HCT116 (cell line): ENCODE measurements at regions not wholly inside any gene's neighbourhood (a gene's known extent, or its start where the extent isn't known, plus 50 kb on each side); places are given as distances from the start of the nearest gene placed in this dataset.

ENCODE experiments used
- ATAC-seq: fragments of 200-7000 bp; cut with Tn5 transposase; 2 replicates; pipeline ENCODE4 v1.9.1; 2020; ENCODE audit warnings: mild to moderate bottlenecking, moderate library complexity
- BruUV-seq: library from RNA; stranded (reverse); fragments of 400-500 nt; replicated peaks from 2 replicates; lab custom pipeline; 2021; lab: Mats Ljungman, UMichigan
- CTCF ChIA-PET: fragments of 300-600 bp; sonication (Branson Sonifier 250); formaldehyde crosslinking; loops from one replicate; lab custom pipeline; 2021; ENCODE audit warnings: antibody characterized with exemption; lab: Charles Lee
- POLR2A ChIA-PET: fragments of 300-600, 350-600 bp; sonication (Branson Sonifier 250); formaldehyde crosslinking; loops from one replicate; lab custom pipeline; 2021; ENCODE audit warnings: antibody characterized with exemption; lab: Charles Lee
- RAD21 ChIA-PET, 2 experiments: fragments of 300-600 bp; sonication (Branson Sonifier 250); formaldehyde crosslinking; loops; one replicate each; lab custom pipeline; 2023; ENCODE audit warnings: low total read pairs in 2 of 2; ENCODE audit not compliant: uncharacterized antibody in 2 of 2, unreplicated experiment in 2 of 2, low non-redundant PET in 1 of 2; lab: Charles Lee
- DNase-seq: peaks from one replicate; pipeline ENCODE4 v3.0.0-alpha.2; 2010; ENCODE audit warnings: low read depth, low spot score
- H2AFZ ChIP-seq: fragments of 200-600 bp; shearing (Covaris generic), sonication (generic); 2 replicates; pipeline ENCODE4 v1.6.1; 2017; ENCODE audit warnings: low read depth, mixed run types, mixed read lengths, antibody characterized with exemption, low read length; ENCODE audit not compliant: poor library complexity, severe bottlenecking
- H3K27ac ChIP-seq: 2 replicates; pipeline ENCODE4 v1.5.1; 2012; ENCODE audit warnings: low read depth, low read length
- H3K27me3 ChIP-seq: fragments of 200-600 bp; sonication (generic); 2 replicates; pipeline ENCODE4 v1.6.1; 2016; ENCODE audit warnings: mixed run types, low read length, mixed read lengths; ENCODE audit not compliant: insufficient read depth
- H3K36me3 ChIP-seq, 2 experiments: fragments of 200-500 bp in 1 of 2; fragments of 200-600 bp in 1 of 2; sonication (Bioruptor generic) in 1 of 2; sonication (generic) in 1 of 2; 2 replicates each; pipeline versions ENCODE4 v1.5.1 to v1.6.1; 2014 to 2016; ENCODE audit warnings: low read length in 2 of 2, inconsistent platforms in 1 of 2, mixed read lengths in 1 of 2, mixed run types in 1 of 2; ENCODE audit not compliant: insufficient read depth in 2 of 2, control insufficient read depth in 1 of 2
- H3K4me1 ChIP-seq, 2 experiments: fragments of 200-600 bp in 1 of 2; sonication (generic) in 1 of 2; 2 replicates each; pipeline versions ENCODE4 v1.5.1 to v1.6.1; 2012 to 2017; ENCODE audit warnings: low read length in 2 of 2, inconsistent platforms in 1 of 2, mild to moderate bottlenecking in 1 of 2, mixed read lengths in 1 of 2, mixed run types in 1 of 2, moderate library complexity in 1 of 2; ENCODE audit not compliant: insufficient read depth in 2 of 2, control insufficient read depth in 1 of 2
- H3K4me2 ChIP-seq: fragments of 200-600 bp; sonication (generic); 2 replicates; pipeline ENCODE4 v1.6.1; 2017; ENCODE audit warnings: mixed run types, low read length, mixed read lengths
- H3K4me3 ChIP-seq, 2 experiments: fragments of 200-600 bp in 1 of 2; sonication (generic) in 1 of 2; replicated peaks in 1 of 2; 2 replicates each; pipeline ENCODE4 v1.5.1; 2011 to 2016; ENCODE audit warnings: low read length in 2 of 2, control low read depth in 1 of 2, low read depth in 1 of 2, mild to moderate bottlenecking in 1 of 2, mixed read lengths in 1 of 2, mixed run types in 1 of 2
- H3K79me2 ChIP-seq: fragments of 200-600 bp; sonication (generic); 2 replicates; pipeline ENCODE4 v1.6.1; 2017; ENCODE audit warnings: mild to moderate bottlenecking, mixed run types, low read length, moderate library complexity, mixed read lengths; ENCODE audit not compliant: insufficient read depth
- H3K9ac ChIP-seq: fragments of 200-600 bp; sonication (generic); 2 replicates; pipeline ENCODE4 v1.6.1; 2016; ENCODE audit warnings: low read length, mixed read lengths
- H3K9me2 ChIP-seq: fragments of 200-600 bp; sonication (generic), shearing (Covaris generic); 2 replicates; pipeline ENCODE4 v1.6.1; 2017; ENCODE audit warnings: mixed run types, mild to moderate bottlenecking, moderate library complexity; ENCODE audit not compliant: insufficient read depth
- H3K9me3 ChIP-seq, 2 experiments: fragments of 200-500 bp in 1 of 2; fragments of 200-600 bp in 1 of 2; sonication (Bioruptor generic) in 1 of 2; sonication (generic) in 1 of 2; 2 replicates each; pipeline ENCODE4 v1.6.1; 2014 to 2017; ENCODE audit warnings: low read length in 2 of 2, mixed read lengths in 2 of 2, inconsistent platforms in 1 of 2, low read depth in 1 of 2, mild to moderate bottlenecking in 1 of 2, mixed run types in 1 of 2, moderate library complexity in 1 of 2; ENCODE audit not compliant: control insufficient read depth in 1 of 2, insufficient read depth in 1 of 2
- H4K20me1 ChIP-seq: fragments of 200-600 bp; sonication (generic), shearing (Covaris generic); 2 replicates; pipeline ENCODE4 v1.6.1; 2017; ENCODE audit warnings: mixed run types, mild to moderate bottlenecking, moderate library complexity; ENCODE audit not compliant: insufficient read depth
- CBX3 ChIP-seq: IDR thresholded peaks from 2 replicates; pipeline ENCODE4 v1.6.1; 2012; ENCODE audit warnings: low read depth
- CEBPB ChIP-seq: IDR thresholded peaks from 2 replicates; pipeline ENCODE4 v1.6.1; 2012; ENCODE audit warnings: low read depth
- EGR1 ChIP-seq: IDR thresholded peaks from 2 replicates; pipeline ENCODE4 v1.6.1; 2012; ENCODE audit warnings: low read depth
- ELF1 ChIP-seq: IDR thresholded peaks from 2 replicates; pipeline ENCODE4 v1.6.1; 2012; ENCODE audit warnings: low read depth, borderline replicate concordance
- EZH2 ChIP-seq: fragments of 200-600 bp; sonication (generic); IDR thresholded peaks from 2 replicates; pipeline ENCODE4 v1.6.1; 2017; ENCODE audit warnings: antibody characterized with exemption, mixed run types
- EZH2phosphoT487 ChIP-seq: fragments of 200-600 bp; IDR thresholded peaks from 2 replicates; pipeline ENCODE4 v1.6.1; 2018; ENCODE audit warnings: antibody characterized with exemption, borderline replicate concordance
- JUND ChIP-seq: IDR thresholded peaks from 2 replicates; pipeline ENCODE4 v1.6.1; 2012
- POLR2A ChIP-seq: IDR thresholded peaks from 2 replicates; pipeline ENCODE4 v1.7.0; 2011; ENCODE audit warnings: borderline replicate concordance; ENCODE audit not compliant: insufficient read depth, insufficient read length; ENCODE audit errors: extremely low read depth
- POLR2AphosphoS5 ChIP-seq: IDR thresholded peaks from 2 replicates; pipeline ENCODE4 v1.6.1; 2011; ENCODE audit warnings: mild to moderate bottlenecking, low read depth, low read length, moderate library complexity
- RAD21 ChIP-seq: IDR thresholded peaks from 2 replicates; pipeline ENCODE4 v1.6.1; 2012; ENCODE audit warnings: low read depth, mild to moderate bottlenecking
- SIN3A ChIP-seq: IDR thresholded peaks from 2 replicates; pipeline ENCODE4 v1.6.1; 2012; ENCODE audit warnings: low read depth
- SP1 ChIP-seq: IDR thresholded peaks from 2 replicates; pipeline ENCODE4 v1.6.1; 2012; ENCODE audit warnings: low read depth
- SRF ChIP-seq: IDR thresholded peaks from 2 replicates; pipeline ENCODE4 v1.6.1; 2012; ENCODE audit warnings: low read depth
- TCF7L2 ChIP-seq: IDR thresholded peaks from 2 replicates; pipeline ENCODE4 v1.7.0; 2011; ENCODE audit warnings: borderline replicate concordance, inconsistent platforms; ENCODE audit not compliant: insufficient read depth, insufficient read length; ENCODE audit errors: extremely low read depth
- YY1 ChIP-seq: IDR thresholded peaks from 2 replicates; pipeline ENCODE4 v1.6.1; 2011; ENCODE audit warnings: low read length, low read depth, moderate library complexity, mild to moderate bottlenecking; ENCODE audit not compliant: insufficient replicate concordance; ENCODE audit errors: extremely low read depth
- ZFX ChIP-seq: fragments of 450-650 bp; IDR thresholded peaks from 2 replicates; pipeline ENCODE4 v1.6.1; 2017
- intact Hi-C: fragments of 100-400 bp; cut with micrococcal nuclease; formaldehyde crosslinking; loops from 2 replicates; pipeline ENCODE4 v1.10.0; 2022
- TF ChIP-seq, protein P1 (sequence below): IDR thresholded peaks from 2 replicates; pipeline ENCODE4 v1.6.1; 2012
- TF ChIP-seq, protein P2 (sequence below): IDR thresholded peaks from 2 replicates; pipeline ENCODE4 v1.6.1; 2012
- TF ChIP-seq, protein P3 (sequence below): IDR thresholded peaks from 2 replicates; pipeline ENCODE4 v1.6.1; 2012; ENCODE audit warnings: low read depth
- TF ChIP-seq, protein P4 (sequence below), 3 experiments: fragments of 200-600 bp in 1 of 3; sonication (generic) in 1 of 3; IDR thresholded peaks in 2 of 3; conservative IDR thresholded peaks in 1 of 3; 2 replicates each; pipeline ENCODE4 v1.5.1; 2012 to 2017; ENCODE audit warnings: low read depth in 2 of 3, low read length in 2 of 3, antibody characterized with exemption in 1 of 3, borderline replicate concordance in 1 of 3, control low read depth in 1 of 3, mild to moderate bottlenecking in 1 of 3, mixed read lengths in 1 of 3, mixed run types in 1 of 3, moderate library complexity in 1 of 3; ENCODE audit not compliant: insufficient read depth in 1 of 3

DNA sequence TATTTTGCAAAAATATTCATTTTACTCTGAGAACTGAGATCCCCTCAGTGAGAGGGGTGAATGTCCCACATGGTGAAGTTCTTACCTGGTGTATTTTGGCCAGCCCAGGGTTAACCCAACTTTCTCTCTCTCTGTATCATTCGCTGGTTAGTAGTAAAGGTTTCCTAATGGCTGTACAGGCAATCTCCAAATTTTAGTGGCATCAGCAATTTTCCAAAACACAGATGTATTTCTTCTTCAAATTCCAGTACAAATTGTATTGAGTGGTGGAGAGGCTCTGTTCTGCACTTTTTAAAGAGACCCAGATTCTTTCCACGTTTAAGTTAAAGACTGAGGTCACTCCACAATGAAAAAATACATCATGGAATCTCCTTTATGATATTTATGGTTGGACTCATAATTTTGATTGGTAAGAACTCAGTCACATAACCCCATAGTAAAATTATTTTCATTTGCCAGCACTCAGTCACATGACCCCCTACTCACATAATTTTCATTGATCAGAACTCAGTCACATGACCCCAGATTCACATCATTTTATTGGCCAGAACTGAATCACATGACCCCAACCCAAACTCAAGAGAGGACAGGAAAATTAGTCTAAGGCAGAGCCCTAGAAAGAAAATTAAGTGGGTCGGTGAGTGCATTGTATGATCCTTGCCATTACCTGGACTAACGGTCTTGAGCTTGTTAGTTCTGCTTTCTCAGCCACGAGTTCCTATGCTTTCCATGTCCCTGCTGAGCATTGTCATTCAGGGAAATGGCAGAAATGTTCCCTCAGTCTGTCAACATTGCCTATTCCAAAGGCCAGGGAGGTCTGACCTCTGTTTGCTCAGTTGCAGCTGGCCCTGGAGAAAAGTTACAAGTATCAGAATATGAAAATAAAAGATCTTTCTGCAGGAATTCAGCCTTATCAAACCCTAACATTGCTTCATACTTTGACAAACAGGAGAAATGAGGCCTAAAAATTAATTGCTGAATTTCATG, 1536.2 kb downstream of the AACS start:
- no TSS peak for BruUV-seq
- H3K4me2 ChIP-seq: no peak overlapping the region
- intact Hi-C loops: no loop called here
- peaks cover 3 to 17% of the 10 kb centered on the region in 2 experiments; a peak in 2 of 4 replicates for H3K9me3 ChIP-seq
- no peak overlapping the region for H3K27ac ChIP-seq
- H3K79me2 ChIP-seq: no peaks in the 10 kb centered on the region
- H4K20me1 ChIP-seq: no peaks in the 10 kb centered on the region
- ChIA-PET CTCF (no interaction called here), POLR2A (no interaction called here), RAD21 (no interaction called here)
- ATAC-seq (no peak), DNase-seq (no peak)
- no peaks in the 10 kb centered on the region for H3K27me3 ChIP-seq
- no peaks in the 10 kb centered on the region for H3K9me2 ChIP-seq
- no peak for TF ChIP-seq CBX3
- TF ChIP-seq, protein P1, sequence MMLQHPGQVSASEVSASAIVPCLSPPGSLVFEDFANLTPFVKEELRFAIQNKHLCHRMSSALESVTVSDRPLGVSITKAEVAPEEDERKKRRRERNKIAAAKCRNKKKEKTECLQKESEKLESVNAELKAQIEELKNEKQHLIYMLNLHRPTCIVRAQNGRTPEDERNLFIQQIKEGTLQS: no peak
- no peak for TF ChIP-seq SRF
- TF ChIP-seq, protein P2, sequence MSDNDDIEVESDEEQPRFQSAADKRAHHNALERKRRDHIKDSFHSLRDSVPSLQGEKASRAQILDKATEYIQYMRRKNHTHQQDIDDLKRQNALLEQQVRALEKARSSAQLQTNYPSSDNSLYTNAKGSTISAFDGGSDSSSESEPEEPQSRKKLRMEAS: no peak
- TF ChIP-seq CEBPB: no peak
- no peak for TF ChIP-seq TCF7L2
- TF ChIP-seq SP1: no peak
- TF ChIP-seq, protein P3, sequence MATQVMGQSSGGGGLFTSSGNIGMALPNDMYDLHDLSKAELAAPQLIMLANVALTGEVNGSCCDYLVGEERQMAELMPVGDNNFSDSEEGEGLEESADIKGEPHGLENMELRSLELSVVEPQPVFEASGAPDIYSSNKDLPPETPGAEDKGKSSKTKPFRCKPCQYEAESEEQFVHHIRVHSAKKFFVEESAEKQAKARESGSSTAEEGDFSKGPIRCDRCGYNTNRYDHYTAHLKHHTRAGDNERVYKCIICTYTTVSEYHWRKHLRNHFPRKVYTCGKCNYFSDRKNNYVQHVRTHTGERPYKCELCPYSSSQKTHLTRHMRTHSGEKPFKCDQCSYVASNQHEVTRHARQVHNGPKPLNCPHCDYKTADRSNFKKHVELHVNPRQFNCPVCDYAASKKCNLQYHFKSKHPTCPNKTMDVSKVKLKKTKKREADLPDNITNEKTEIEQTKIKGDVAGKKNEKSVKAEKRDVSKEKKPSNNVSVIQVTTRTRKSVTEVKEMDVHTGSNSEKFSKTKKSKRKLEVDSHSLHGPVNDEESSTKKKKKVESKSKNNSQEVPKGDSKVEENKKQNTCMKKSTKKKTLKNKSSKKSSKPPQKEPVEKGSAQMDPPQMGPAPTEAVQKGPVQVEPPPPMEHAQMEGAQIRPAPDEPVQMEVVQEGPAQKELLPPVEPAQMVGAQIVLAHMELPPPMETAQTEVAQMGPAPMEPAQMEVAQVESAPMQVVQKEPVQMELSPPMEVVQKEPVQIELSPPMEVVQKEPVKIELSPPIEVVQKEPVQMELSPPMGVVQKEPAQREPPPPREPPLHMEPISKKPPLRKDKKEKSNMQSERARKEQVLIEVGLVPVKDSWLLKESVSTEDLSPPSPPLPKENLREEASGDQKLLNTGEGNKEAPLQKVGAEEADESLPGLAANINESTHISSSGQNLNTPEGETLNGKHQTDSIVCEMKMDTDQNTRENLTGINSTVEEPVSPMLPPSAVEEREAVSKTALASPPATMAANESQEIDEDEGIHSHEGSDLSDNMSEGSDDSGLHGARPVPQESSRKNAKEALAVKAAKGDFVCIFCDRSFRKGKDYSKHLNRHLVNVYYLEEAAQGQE: no peak
- no peak for TF ChIP-seq EGR1
- no peak for TF ChIP-seq POLR2AphosphoS5
- TF ChIP-seq YY1: no peak
- TF ChIP-seq ELF1: no peak
- TF ChIP-seq, protein P4, sequence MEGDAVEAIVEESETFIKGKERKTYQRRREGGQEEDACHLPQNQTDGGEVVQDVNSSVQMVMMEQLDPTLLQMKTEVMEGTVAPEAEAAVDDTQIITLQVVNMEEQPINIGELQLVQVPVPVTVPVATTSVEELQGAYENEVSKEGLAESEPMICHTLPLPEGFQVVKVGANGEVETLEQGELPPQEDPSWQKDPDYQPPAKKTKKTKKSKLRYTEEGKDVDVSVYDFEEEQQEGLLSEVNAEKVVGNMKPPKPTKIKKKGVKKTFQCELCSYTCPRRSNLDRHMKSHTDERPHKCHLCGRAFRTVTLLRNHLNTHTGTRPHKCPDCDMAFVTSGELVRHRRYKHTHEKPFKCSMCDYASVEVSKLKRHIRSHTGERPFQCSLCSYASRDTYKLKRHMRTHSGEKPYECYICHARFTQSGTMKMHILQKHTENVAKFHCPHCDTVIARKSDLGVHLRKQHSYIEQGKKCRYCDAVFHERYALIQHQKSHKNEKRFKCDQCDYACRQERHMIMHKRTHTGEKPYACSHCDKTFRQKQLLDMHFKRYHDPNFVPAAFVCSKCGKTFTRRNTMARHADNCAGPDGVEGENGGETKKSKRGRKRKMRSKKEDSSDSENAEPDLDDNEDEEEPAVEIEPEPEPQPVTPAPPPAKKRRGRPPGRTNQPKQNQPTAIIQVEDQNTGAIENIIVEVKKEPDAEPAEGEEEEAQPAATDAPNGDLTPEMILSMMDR (IDR thresholded peaks at IDR 0.05 in 2 of 3, conservative IDR thresholded peaks at IDR 0.05 in 1 of 3; ENCODE audit: borderline replicate concordance in 1 of 3, insufficient read depth in 1 of 3, low read depth in 2 of 3, low read length in 2 of 3): no peak
- TF ChIP-seq JUND: no peak
- no peak for TF ChIP-seq EZH2phosphoT487
- TF ChIP-seq POLR2A: no peak
- TF ChIP-seq RAD21: no peak
- TF ChIP-seq ZFX: no peak
- no peak for TF ChIP-seq SIN3A
- no peak for TF ChIP-seq EZH2
- H2AFZ ChIP-seq: no peak overlapping the region
- H3K4me3 ChIP-seq: no peak overlapping the region
- H3K36me3 ChIP-seq: no peaks in the 10 kb centered on the region
- H3K4me1 ChIP-seq: no peaks in the 10 kb centered on the region
- no peak overlapping the region for H3K9ac ChIP-seq
